ENCODE measurements at regions not wholly inside any gene's neighbourhood (a gene's known extent, or its start where the extent isn't known, plus 50 kb on each side); places are given as distances from the start of the nearest gene placed in this dataset.

DNA sequence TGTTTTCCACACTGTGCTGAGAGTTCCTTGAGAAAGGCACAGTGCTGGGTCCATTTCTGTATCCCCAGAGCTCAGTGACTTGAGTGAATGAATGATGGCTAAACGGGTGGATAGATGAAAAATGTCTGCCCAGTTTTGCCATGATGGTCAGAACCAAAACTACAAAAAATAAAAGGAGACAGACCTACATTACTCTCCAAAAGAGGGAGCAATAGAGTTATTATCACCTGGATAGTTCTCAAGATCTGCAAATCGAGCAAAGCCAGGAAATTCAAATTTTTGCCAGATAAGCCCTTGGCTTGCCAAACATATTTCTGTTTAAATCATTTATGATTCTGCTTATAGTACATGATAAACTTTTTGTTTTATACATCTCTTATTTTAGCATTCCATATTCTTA, 214.2 kb upstream of the ZNF462 start:
- H3K79me2 ChIP-seq (ENCODE audit: low read length), result no peaks in the 10 kb centered on the region
- no peak overlapping the region for H3K4me3 ChIP-seq (ENCODE audit: low read length)
- H3K4me1 ChIP-seq (ENCODE audit: insufficient read depth, low read length), result no peaks in the 10 kb centered on the region
- ChIA-PET CTCF (no interaction called here), POLR2A (ENCODE audit: unreplicated experiment) (no interaction called here)
- no peak for ATAC-seq
- peak; percentile 59 for DNase-seq
- no peaks in the 10 kb centered on the region for H3F3A ChIP-seq (ENCODE audit: low read length, unreplicated experiment)
- H3K9me3 ChIP-seq (ENCODE audit: low read length), result no peaks in the 10 kb centered on the region
- intact Hi-C loops (cut with micrococcal nuclease), result loop anchor here (2.0 to 10.0 kb wide), 3 partner anchors 214 to 524 kb away; partner anchors contain the start of gene ZNF462
- H3K9me2 ChIP-seq (replicated peaks; ENCODE audit: low read length), result no peaks in the 10 kb centered on the region
- H3K36me3 ChIP-seq (ENCODE audit: low read depth, low read length), result no peaks in the 10 kb centered on the region
- no TSS peak for BruUV-seq (replicated peaks)
- no peak overlapping the region for H3K27ac ChIP-seq (ENCODE audit: low read length)
- TF ChIP-seq, protein P1, sequence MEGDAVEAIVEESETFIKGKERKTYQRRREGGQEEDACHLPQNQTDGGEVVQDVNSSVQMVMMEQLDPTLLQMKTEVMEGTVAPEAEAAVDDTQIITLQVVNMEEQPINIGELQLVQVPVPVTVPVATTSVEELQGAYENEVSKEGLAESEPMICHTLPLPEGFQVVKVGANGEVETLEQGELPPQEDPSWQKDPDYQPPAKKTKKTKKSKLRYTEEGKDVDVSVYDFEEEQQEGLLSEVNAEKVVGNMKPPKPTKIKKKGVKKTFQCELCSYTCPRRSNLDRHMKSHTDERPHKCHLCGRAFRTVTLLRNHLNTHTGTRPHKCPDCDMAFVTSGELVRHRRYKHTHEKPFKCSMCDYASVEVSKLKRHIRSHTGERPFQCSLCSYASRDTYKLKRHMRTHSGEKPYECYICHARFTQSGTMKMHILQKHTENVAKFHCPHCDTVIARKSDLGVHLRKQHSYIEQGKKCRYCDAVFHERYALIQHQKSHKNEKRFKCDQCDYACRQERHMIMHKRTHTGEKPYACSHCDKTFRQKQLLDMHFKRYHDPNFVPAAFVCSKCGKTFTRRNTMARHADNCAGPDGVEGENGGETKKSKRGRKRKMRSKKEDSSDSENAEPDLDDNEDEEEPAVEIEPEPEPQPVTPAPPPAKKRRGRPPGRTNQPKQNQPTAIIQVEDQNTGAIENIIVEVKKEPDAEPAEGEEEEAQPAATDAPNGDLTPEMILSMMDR (conservative IDR thresholded peaks at IDR 0.05; ENCODE audit: low read depth, low read length), result peak; percentile 60
- TF ChIP-seq EZH2 (IDR thresholded peaks at IDR 0.05; ENCODE audit: low read length, unreplicated experiment) (no peak), EZH2phosphoT487 (IDR thresholded peaks at IDR 0.05; ENCODE audit: borderline replicate concordance, low read length) (no peak)
- H3K9ac ChIP-seq (ENCODE audit: low read length), result no peak overlapping the region
- no peaks in the 10 kb centered on the region for H4K20me1 ChIP-seq (ENCODE audit: low read length)
- H3K27me3 ChIP-seq (ENCODE audit: low read length), result no peaks in the 10 kb centered on the region
- no peak overlapping the region for H2AFZ ChIP-seq (ENCODE audit: low read length)
- no peak overlapping the region for H3K4me2 ChIP-seq (ENCODE audit: low read length)

DNA sequence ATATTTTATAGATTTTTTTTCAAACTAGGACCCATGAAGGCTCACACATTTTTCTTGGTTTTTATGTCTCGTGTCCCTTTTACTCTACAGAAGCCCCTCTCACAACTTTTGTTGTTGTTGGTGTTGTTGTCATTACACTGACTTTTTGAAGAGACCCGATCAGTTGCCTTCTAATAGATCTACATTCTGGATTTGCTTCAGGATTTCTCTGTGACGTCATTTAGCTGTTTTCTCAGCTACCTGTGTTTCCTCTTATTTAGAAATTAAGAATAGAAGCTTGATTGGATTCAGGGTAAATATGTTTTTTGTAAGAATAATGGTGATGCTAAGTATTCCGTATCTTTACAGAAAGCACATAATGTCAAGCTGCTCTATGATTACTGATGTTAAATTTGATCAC, 213.3 kb upstream of the ZNF462 start:
- Histone ChIP-seq H3K4me3 (ENCODE audit: low read length) (no peak overlapping the region), H3K27ac (ENCODE audit: low read length) (no peak overlapping the region), H3K27me3 (ENCODE audit: low read length) (no peaks in the 10 kb centered on the region), H3K36me3 (ENCODE audit: low read depth, low read length) (no peaks in the 10 kb centered on the region), H3K9me3 (ENCODE audit: low read length) (no peaks in the 10 kb centered on the region), H3K9ac (ENCODE audit: low read length) (no peak overlapping the region), H3F3A (ENCODE audit: low read length, unreplicated experiment) (no peaks in the 10 kb centered on the region), H3K4me2 (ENCODE audit: low read length) (no peak overlapping the region), H3K4me1 (ENCODE audit: insufficient read depth, low read length) (no peaks in the 10 kb centered on the region), H3K79me2 (ENCODE audit: low read length) (no peaks in the 10 kb centered on the region), H3K9me2 (replicated peaks; ENCODE audit: low read length) (no peaks in the 10 kb centered on the region), H2AFZ (ENCODE audit: low read length) (no peak overlapping the region), H4K20me1 (ENCODE audit: low read length) (no peaks in the 10 kb centered on the region)
- no peak for ATAC-seq
- intact Hi-C loops (cut with micrococcal nuclease), result loop anchor here (2.0 to 10.0 kb wide), 3 partner anchors 213 to 523 kb away; partner anchors contain the start of gene ZNF462
- TF ChIP-seq EZH2 (IDR thresholded peaks at IDR 0.05; ENCODE audit: low read length, unreplicated experiment), result no peak
- no peak for TF ChIP-seq EZH2phosphoT487 (IDR thresholded peaks at IDR 0.05; ENCODE audit: borderline replicate concordance, low read length)
- TF ChIP-seq, protein P1 (conservative IDR thresholded peaks at IDR 0.05; ENCODE audit: low read depth, low read length), result no peak
- DNase-seq, result no peak
- CTCF ChIA-PET, result no interaction called here
- POLR2A ChIA-PET (ENCODE audit: unreplicated experiment), result no interaction called here
- no TSS peak for BruUV-seq (replicated peaks)

DNA sequence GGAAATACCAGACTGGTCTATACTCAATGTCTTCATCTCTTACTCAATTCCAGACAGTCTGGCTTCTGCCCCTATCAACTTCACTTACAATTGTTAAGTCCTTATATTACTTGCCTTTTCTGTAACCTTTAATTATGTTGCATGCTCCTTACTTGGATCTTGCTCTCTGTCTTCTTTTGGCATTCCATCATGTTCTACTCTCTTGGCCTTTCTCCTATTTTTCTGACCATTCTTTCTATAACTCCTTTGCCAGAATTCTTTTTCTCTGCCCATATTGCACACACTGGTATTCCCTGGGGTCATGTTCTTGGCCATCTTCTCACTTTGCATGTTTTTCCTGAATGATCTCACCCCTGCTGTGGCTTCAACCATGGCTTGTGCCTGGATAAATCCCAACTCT, 209.8 kb upstream of the ZNF462 start:
- ATAC-seq (no peak), DNase-seq (no peak)
- Histone ChIP-seq H3K27me3 (ENCODE audit: low read length) (no peaks in the 10 kb centered on the region), H3K4me3 (ENCODE audit: low read length) (no peak overlapping the region), H3K9ac (ENCODE audit: low read length) (no peak overlapping the region), H3K79me2 (ENCODE audit: low read length) (no peaks in the 10 kb centered on the region), H3K9me3 (ENCODE audit: low read length) (no peaks in the 10 kb centered on the region), H3K4me2 (ENCODE audit: low read length) (no peak overlapping the region), H2AFZ (ENCODE audit: low read length) (no peak overlapping the region), H3K4me1 (ENCODE audit: insufficient read depth, low read length) (no peaks in the 10 kb centered on the region), H4K20me1 (ENCODE audit: low read length) (no peaks in the 10 kb centered on the region), H3K27ac (ENCODE audit: low read length) (no peak overlapping the region), H3K9me2 (replicated peaks; ENCODE audit: low read length) (no peaks in the 10 kb centered on the region), H3F3A (ENCODE audit: low read length, unreplicated experiment) (no peaks in the 10 kb centered on the region), H3K36me3 (ENCODE audit: low read depth, low read length) (no peaks in the 10 kb centered on the region)
- POLR2A ChIA-PET (ENCODE audit: unreplicated experiment), result no interaction called here
- intact Hi-C loops (cut with micrococcal nuclease), result no loop called here
- BruUV-seq (replicated peaks), result no TSS peak
- TF ChIP-seq EZH2 (IDR thresholded peaks at IDR 0.05; ENCODE audit: low read length, unreplicated experiment), result no peak
- no peak for TF ChIP-seq EZH2phosphoT487 (IDR thresholded peaks at IDR 0.05; ENCODE audit: borderline replicate concordance, low read length)
- TF ChIP-seq, protein P1 (conservative IDR thresholded peaks at IDR 0.05; ENCODE audit: low read depth, low read length), result no peak
- CTCF ChIA-PET, result no interaction called here
